ENCODE measurements at regions not wholly inside any gene's neighbourhood (a gene's known extent, or its start where the extent isn't known, plus 50 kb on each side); places are given as distances from the start of the nearest gene placed in this dataset.

DNA sequence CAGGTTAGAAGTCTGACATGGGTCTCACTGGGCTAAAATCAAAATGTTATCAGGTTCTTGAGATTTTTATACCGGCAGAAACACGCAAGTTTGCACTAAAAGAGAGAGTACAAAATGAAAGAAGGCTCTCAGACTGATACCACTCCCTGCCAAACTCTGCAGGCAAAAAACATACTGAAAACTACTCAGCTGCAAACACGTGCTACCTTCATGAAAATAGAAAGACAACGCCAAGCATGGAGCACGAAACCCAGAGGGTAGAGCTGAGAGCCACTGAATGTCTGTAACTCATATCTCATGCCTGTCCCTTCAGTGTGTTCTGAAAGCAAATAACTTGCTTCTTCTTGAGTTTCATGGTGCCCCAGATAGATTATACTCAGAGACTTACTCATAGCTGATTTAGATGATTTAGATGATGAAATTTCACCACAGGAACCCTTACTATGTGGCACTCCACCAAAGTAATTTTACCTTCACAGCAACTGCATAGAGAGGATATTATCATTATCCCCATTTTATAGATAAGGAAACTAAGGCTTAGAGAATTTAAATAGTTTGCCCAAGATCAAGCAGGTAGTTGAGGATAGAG, 313.0 kb upstream of the SLC39A10 start:
- no peak overlapping the region for H3K27ac ChIP-seq
- 73% methylated on average over 5 of the region's 5 CpGs for WGBS (ENCODE audit: low lambda C conversion rate, missing lambda C conversion rate)
- H3K36me3 ChIP-seq (replicated peaks; ENCODE audit: insufficient read depth, low read depth): no peaks in the 10 kb centered on the region
- no peaks in the 10 kb centered on the region for H4K20me1 ChIP-seq (ENCODE audit: insufficient read depth, poor library complexity, severe bottlenecking)
- no peak for TF ChIP-seq EZH2phosphoT487 (IDR thresholded peaks at IDR 0.05; ENCODE audit: low read depth, severe bottlenecking, unreplicated experiment)
- TF ChIP-seq, protein P1, sequence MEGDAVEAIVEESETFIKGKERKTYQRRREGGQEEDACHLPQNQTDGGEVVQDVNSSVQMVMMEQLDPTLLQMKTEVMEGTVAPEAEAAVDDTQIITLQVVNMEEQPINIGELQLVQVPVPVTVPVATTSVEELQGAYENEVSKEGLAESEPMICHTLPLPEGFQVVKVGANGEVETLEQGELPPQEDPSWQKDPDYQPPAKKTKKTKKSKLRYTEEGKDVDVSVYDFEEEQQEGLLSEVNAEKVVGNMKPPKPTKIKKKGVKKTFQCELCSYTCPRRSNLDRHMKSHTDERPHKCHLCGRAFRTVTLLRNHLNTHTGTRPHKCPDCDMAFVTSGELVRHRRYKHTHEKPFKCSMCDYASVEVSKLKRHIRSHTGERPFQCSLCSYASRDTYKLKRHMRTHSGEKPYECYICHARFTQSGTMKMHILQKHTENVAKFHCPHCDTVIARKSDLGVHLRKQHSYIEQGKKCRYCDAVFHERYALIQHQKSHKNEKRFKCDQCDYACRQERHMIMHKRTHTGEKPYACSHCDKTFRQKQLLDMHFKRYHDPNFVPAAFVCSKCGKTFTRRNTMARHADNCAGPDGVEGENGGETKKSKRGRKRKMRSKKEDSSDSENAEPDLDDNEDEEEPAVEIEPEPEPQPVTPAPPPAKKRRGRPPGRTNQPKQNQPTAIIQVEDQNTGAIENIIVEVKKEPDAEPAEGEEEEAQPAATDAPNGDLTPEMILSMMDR (IDR thresholded peaks at IDR 0.05; ENCODE audit: poor library complexity): no peak
- TF ChIP-seq EZH2 (IDR thresholded peaks at IDR 0.05; ENCODE audit: borderline replicate concordance): no peak
- no peaks in the 10 kb centered on the region for H3K27me3 ChIP-seq
- H3K4me2 ChIP-seq: no peak overlapping the region
- H3K9me3 ChIP-seq (ENCODE audit: low read depth): no peaks in the 10 kb centered on the region
- no peak overlapping the region for H2AFZ ChIP-seq
- no peaks in the 10 kb centered on the region for H3K4me1 ChIP-seq (ENCODE audit: insufficient read depth)
- DNase-seq (ENCODE audit: low spot score): no peak
- no peak overlapping the region for H3K4me3 ChIP-seq
- no peaks in the 10 kb centered on the region for H3K79me2 ChIP-seq
- H3K9me2 ChIP-seq (replicated peaks; ENCODE audit: insufficient read depth): no peaks in the 10 kb centered on the region

DNA sequence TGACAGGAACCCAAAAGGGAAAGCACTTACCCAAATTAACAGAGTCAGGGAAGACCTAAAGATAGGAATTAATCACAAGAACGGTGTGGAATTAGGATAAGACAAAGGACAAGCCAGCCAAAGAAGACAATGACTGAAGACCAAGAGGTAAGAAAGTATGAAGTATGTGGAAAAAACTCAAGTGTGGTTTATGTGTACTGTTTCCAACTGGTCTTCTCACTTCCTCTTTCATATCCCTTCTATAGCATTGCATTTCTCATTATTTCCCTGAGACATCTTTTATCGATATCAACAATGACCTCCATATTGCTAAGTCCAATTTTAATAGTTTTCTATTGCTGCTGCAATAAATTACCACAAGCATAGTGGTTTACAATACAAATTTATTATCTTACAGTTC, 313.5 kb upstream of the SLC39A10 start:
- H3K79me2 ChIP-seq: no peaks in the 10 kb centered on the region
- H3K4me3 ChIP-seq: no peak overlapping the region
- TF ChIP-seq EZH2 (IDR thresholded peaks at IDR 0.05; ENCODE audit: borderline replicate concordance) (no peak), EZH2phosphoT487 (IDR thresholded peaks at IDR 0.05; ENCODE audit: low read depth, severe bottlenecking, unreplicated experiment) (no peak)
- TF ChIP-seq, protein P1 (IDR thresholded peaks at IDR 0.05; ENCODE audit: poor library complexity): no peak
- no peak for DNase-seq (ENCODE audit: low spot score)
- 70% methylated on average over 2 of the region's 2 CpGs for WGBS (ENCODE audit: low lambda C conversion rate, missing lambda C conversion rate)
- H3K36me3 ChIP-seq (replicated peaks; ENCODE audit: insufficient read depth, low read depth): no peaks in the 10 kb centered on the region
- H3K9me3 ChIP-seq (ENCODE audit: low read depth): no peaks in the 10 kb centered on the region
- H3K27ac ChIP-seq: no peak overlapping the region
- no peaks in the 10 kb centered on the region for H4K20me1 ChIP-seq (ENCODE audit: insufficient read depth, poor library complexity, severe bottlenecking)
- no peak overlapping the region for H2AFZ ChIP-seq
- H3K9me2 ChIP-seq (replicated peaks; ENCODE audit: insufficient read depth): no peaks in the 10 kb centered on the region
- H3K27me3 ChIP-seq: no peaks in the 10 kb centered on the region
- H3K4me2 ChIP-seq: no peak overlapping the region
- no peaks in the 10 kb centered on the region for H3K4me1 ChIP-seq (ENCODE audit: insufficient read depth)

DNA sequence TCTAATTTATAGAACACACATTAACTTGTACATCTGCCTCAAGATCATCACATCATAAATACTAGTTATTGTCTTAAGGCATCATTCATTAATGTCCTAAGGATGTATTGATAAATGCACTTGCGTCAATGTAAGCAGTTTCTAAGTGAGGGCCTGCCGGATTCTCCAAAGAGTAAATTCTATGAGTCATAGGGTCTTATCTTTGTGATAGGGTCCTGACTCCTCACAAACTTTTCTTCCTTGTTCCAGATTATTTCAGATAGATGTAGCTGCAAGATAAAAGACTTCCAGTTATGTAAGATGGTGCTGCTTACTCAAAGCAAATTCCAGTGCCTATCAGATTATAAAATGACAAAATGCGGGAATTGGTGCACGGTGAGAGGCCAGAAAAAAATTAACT, 315.0 kb upstream of the SLC39A10 start:
- no peaks in the 10 kb centered on the region for H3K9me2 ChIP-seq (replicated peaks; ENCODE audit: insufficient read depth)
- H3K4me1 ChIP-seq (ENCODE audit: insufficient read depth): no peaks in the 10 kb centered on the region
- no peaks in the 10 kb centered on the region for H3K9me3 ChIP-seq (ENCODE audit: low read depth)
- H3K4me2 ChIP-seq: no peak overlapping the region
- H4K20me1 ChIP-seq (ENCODE audit: insufficient read depth, poor library complexity, severe bottlenecking): no peaks in the 10 kb centered on the region
- H3K27ac ChIP-seq: no peak overlapping the region
- H2AFZ ChIP-seq: no peak overlapping the region
- 38% methylated on average over 4 of the region's 4 CpGs for WGBS (ENCODE audit: low lambda C conversion rate, missing lambda C conversion rate)
- H3K36me3 ChIP-seq (replicated peaks; ENCODE audit: insufficient read depth, low read depth): no peaks in the 10 kb centered on the region
- H3K4me3 ChIP-seq: no peak overlapping the region
- no peaks in the 10 kb centered on the region for H3K27me3 ChIP-seq
- H3K79me2 ChIP-seq: no peaks in the 10 kb centered on the region
- DNase-seq (ENCODE audit: low spot score): no peak
- TF ChIP-seq, protein P1 (IDR thresholded peaks at IDR 0.05; ENCODE audit: poor library complexity): no peak
- TF ChIP-seq EZH2phosphoT487 (IDR thresholded peaks at IDR 0.05; ENCODE audit: low read depth, severe bottlenecking, unreplicated experiment) (no peak), EZH2 (IDR thresholded peaks at IDR 0.05; ENCODE audit: borderline replicate concordance) (no peak)

Measured in hepatocyte (in vitro differentiated cells).